Keratinocyte (primary cell): ENCODE measurements at regions not wholly inside any gene's neighbourhood (a gene's known extent, or its start where the extent isn't known, plus 50 kb on each side); places are given as distances from the start of the nearest gene placed in this dataset.

Experiments used
- CTCF ChIP-seq, 3 experiments: IDR thresholded peaks in 1 of 3; conservative IDR thresholded peaks in 1 of 3; optimal IDR thresholded peaks in 1 of 3; 2 replicates in 2 of 3; 3 replicates in 1 of 3; pipeline versions ENCODE3 to v1.5.1; 2011; ENCODE audit warnings: low read length in 3 of 3, mild to moderate bottlenecking in 3 of 3, moderate library complexity in 2 of 3, control low read depth in 1 of 3, inconsistent platforms in 1 of 3; ENCODE audit not compliant: insufficient read depth in 2 of 3; ENCODE audit errors: extremely low read depth in 1 of 3
- EZH2 ChIP-seq: IDR thresholded peaks from one replicate; pipeline ENCODE4 v1.6.1; 2012; ENCODE audit warnings: inconsistent platforms, mild to moderate bottlenecking, low read length, moderate library complexity

- TF ChIP-seq CTCF (optimal IDR thresholded peaks at IDR 0.05 in 1 of 3, IDR thresholded peaks at IDR 0.05 in 1 of 3, conservative IDR thresholded peaks at IDR 0.05 in 1 of 3; ENCODE audit: extremely low read depth in 1 of 3, insufficient read depth in 2 of 3, low read length in 3 of 3) (no peak), EZH2 (no peak)
Observed at GRCh38 chr5:91794455-91794854, 411.3 kb upstream of the ARRDC3 start.
